CD14-positive monocyte (primary cell): ENCODE measurements at regions not wholly inside any gene's neighbourhood (a gene's known extent, or its start where the extent isn't known, plus 50 kb on each side); places are given as distances from the start of the nearest gene placed in this dataset.

Source experiments
- DNase-seq, 3 donors: peaks; one replicate each; pipeline ENCODE4 v3.0.0-alpha.2; 2011 to 2022
- H2AFZ ChIP-seq: 2 replicates; pipeline ENCODE4 v1.6.0; 2012; ENCODE audit warnings: mild to moderate bottlenecking, low read depth, low read length, inconsistent platforms; ENCODE audit not compliant: insufficient read depth, poor library complexity, severe bottlenecking
- H3K27ac ChIP-seq, 2 donors: 1 replicate in 1 of 2; 2 replicates in 1 of 2; pipeline ENCODE4 v1.5.1; 2012 to 2013; ENCODE audit warnings: low read length in 2 of 2, control low read depth in 1 of 2, inconsistent platforms in 1 of 2, low read depth in 1 of 2, mild to moderate bottlenecking in 1 of 2
- H3K27me3 ChIP-seq, 2 donors: one replicate each; pipeline versions ENCODE4 v1.6.0 to v1.6.1; 2011 to 2013; ENCODE audit warnings: low read length in 2 of 2; ENCODE audit not compliant: control insufficient read depth in 2 of 2, insufficient read depth in 2 of 2
- H3K36me3 ChIP-seq, 2 donors: replicated peaks in 1 of 2; 1 replicate in 1 of 2; 2 replicates in 1 of 2; pipeline versions ENCODE4 v1.5.1 to v1.6.1; 2012 to 2013; ENCODE audit warnings: low read length in 2 of 2, control low read depth in 1 of 2, inconsistent platforms in 1 of 2, mild to moderate bottlenecking in 1 of 2; ENCODE audit not compliant: insufficient read depth in 2 of 2, control insufficient read depth in 1 of 2
- H3K4me1 ChIP-seq, 2 donors: 1 replicate in 1 of 2; 2 replicates in 1 of 2; pipeline versions ENCODE4 v1.5.1 to v1.6.1; 2012 to 2013; ENCODE audit warnings: low read length in 2 of 2, control low read depth in 1 of 2, inconsistent platforms in 1 of 2, mild to moderate bottlenecking in 1 of 2, moderate library complexity in 1 of 2; ENCODE audit not compliant: insufficient read depth in 2 of 2, control insufficient read depth in 1 of 2
- H3K4me2 ChIP-seq: replicated peaks from 2 replicates; pipeline ENCODE3; 2012; ENCODE audit warnings: low read length, moderate library complexity, mild to moderate bottlenecking; ENCODE audit not compliant: poor library complexity, severe bottlenecking; ENCODE audit errors: extremely low read depth
- H3K4me3 ChIP-seq, 3 experiments: fragments of 200-600 bp in 1 of 3; sonication (generic) in 1 of 3; replicated peaks in 1 of 3; 1 replicate in 2 of 3; 2 replicates in 1 of 3; pipeline ENCODE4 v1.5.1; 2011 to 2013; ENCODE audit warnings: low read length in 3 of 3, mild to moderate bottlenecking in 3 of 3, control low read depth in 2 of 3, low read depth in 2 of 3, inconsistent platforms in 1 of 3, moderate library complexity in 1 of 3
- H3K79me2 ChIP-seq: 2 replicates; pipeline ENCODE4 v1.6.0; 2012; ENCODE audit warnings: mild to moderate bottlenecking, control low read depth, inconsistent platforms, low read length, moderate library complexity; ENCODE audit not compliant: insufficient read depth
- H3K9ac ChIP-seq: 2 replicates; pipeline ENCODE4 v1.6.0; 2017; ENCODE audit warnings: low read length, mild to moderate bottlenecking; ENCODE audit not compliant: insufficient read depth, poor library complexity, severe bottlenecking
- H3K9me3 ChIP-seq, 2 donors: replicated peaks in 1 of 2; 1 replicate in 1 of 2; 2 replicates in 1 of 2; pipeline versions ENCODE4 v1.5.1 to v1.6.1; 2012 to 2013; ENCODE audit warnings: low read length in 2 of 2, control low read depth in 1 of 2; ENCODE audit not compliant: control insufficient read depth in 1 of 2, insufficient read depth in 1 of 2
- H4K20me1 ChIP-seq: 2 replicates; pipeline ENCODE4 v1.6.0; 2012; ENCODE audit warnings: mild to moderate bottlenecking, low read length, control low read depth, moderate library complexity; ENCODE audit not compliant: insufficient read depth
- H3K27ac Mint-ChIP-seq, 7 donors: one replicate each; pipeline ENCODE4 v1.8.0; 2020; ENCODE audit warnings: mild to moderate bottlenecking in 7 of 7, mixed read lengths in 7 of 7, moderate library complexity in 6 of 7, inconsistent platforms in 2 of 7
- H3K27me3 Mint-ChIP-seq, 3 donors: one replicate each; pipeline ENCODE4 v1.8.0; 2021 to 2022; ENCODE audit warnings: low read depth in 3 of 3, mild to moderate bottlenecking in 3 of 3, mixed read lengths in 3 of 3, moderate library complexity in 3 of 3, inconsistent platforms in 1 of 3
- H3K36me3 Mint-ChIP-seq, 2 donors: one replicate each; pipeline ENCODE4 v1.8.0; 2020; ENCODE audit warnings: mixed read lengths in 2 of 2, inconsistent platforms in 1 of 2, mild to moderate bottlenecking in 1 of 2
- H3K4me1 Mint-ChIP-seq: one replicate; pipeline ENCODE4 v1.8.0; 2020; ENCODE audit warnings: mild to moderate bottlenecking, mixed read lengths
- H3K4me3 Mint-ChIP-seq, 2 donors: one replicate each; pipeline ENCODE4 v1.8.0; 2020; ENCODE audit warnings: mild to moderate bottlenecking in 2 of 2, mixed read lengths in 2 of 2, moderate library complexity in 1 of 2
- H3K9me3 Mint-ChIP-seq, 7 donors: one replicate each; pipeline ENCODE4 v1.8.0; 2020 to 2022; ENCODE audit warnings: mixed read lengths in 7 of 7, mild to moderate bottlenecking in 6 of 7, moderate library complexity in 6 of 7, inconsistent platforms in 2 of 7
- WGBS: methylation state at CpG from one replicate; pipeline ENCODE4 v1.1.5; 2013; ENCODE audit warnings: missing lambda C conversion rate; ENCODE audit not compliant: insufficient coverage; 5-methylcytosine and 5-hydroxymethylcytosine counted together
- intact Hi-C, 2 donors: fragments of 100-400 bp; cut with micrococcal nuclease; formaldehyde crosslinking; loops; one replicate each; pipeline versions ENCODE4 v1.15.0 to v1.15.1; 2023
- TF ChIP-seq, protein P1 (sequence below): fragments of 200-600 bp; IDR thresholded peaks from one replicate; pipeline ENCODE4 v1.8.0; 2022; ENCODE audit warnings: antibody characterized with exemption, mild to moderate bottlenecking

DNA sequence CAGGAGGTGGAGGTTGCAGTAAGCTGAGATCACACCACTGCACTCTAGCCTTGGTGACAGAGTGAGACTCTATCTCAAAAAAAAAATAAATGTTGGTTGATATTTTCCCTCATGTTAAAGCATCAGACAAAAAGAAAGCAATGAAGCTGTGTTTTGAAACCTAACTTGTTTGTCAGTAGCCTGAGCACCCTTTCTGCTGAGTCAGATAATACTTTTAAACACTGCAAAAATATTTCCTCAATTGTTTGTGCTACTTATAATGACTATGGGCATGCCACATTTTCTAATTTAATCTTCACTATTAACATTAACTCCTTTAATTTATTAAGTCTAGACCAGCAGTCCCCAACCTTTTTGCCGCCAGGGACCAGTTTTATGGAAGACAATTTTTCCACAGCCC is 236.3 kb upstream of the AGAP1 start:
- H3K4me3 Mint-ChIP-seq: no peak overlapping the region
- Histone ChIP-seq H2AFZ (no peak overlapping the region), H3K36me3 (no peaks in the 10 kb centered on the region), H3K4me2 (no peak overlapping the region), H3K9ac (no peak overlapping the region), H3K9me3 (no peaks in the 10 kb centered on the region), H3K27ac (no peak overlapping the region), H3K79me2 (no peaks in the 10 kb centered on the region), H3K27me3 (peaks cover 0 to 1% of the 10 kb centered on the region in 2 donors), H3K4me3 (no peak overlapping the region), H4K20me1 (no peaks in the 10 kb centered on the region), H3K4me1 (no peaks in the 10 kb centered on the region)
- DNase-seq: no peak
- H3K27me3 Mint-ChIP-seq: peaks cover 4 to 28% (median 9%) of the 10 kb centered on the region in 3 donors
- TF ChIP-seq, protein P1, sequence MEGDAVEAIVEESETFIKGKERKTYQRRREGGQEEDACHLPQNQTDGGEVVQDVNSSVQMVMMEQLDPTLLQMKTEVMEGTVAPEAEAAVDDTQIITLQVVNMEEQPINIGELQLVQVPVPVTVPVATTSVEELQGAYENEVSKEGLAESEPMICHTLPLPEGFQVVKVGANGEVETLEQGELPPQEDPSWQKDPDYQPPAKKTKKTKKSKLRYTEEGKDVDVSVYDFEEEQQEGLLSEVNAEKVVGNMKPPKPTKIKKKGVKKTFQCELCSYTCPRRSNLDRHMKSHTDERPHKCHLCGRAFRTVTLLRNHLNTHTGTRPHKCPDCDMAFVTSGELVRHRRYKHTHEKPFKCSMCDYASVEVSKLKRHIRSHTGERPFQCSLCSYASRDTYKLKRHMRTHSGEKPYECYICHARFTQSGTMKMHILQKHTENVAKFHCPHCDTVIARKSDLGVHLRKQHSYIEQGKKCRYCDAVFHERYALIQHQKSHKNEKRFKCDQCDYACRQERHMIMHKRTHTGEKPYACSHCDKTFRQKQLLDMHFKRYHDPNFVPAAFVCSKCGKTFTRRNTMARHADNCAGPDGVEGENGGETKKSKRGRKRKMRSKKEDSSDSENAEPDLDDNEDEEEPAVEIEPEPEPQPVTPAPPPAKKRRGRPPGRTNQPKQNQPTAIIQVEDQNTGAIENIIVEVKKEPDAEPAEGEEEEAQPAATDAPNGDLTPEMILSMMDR: no peak
- peaks cover 0 to 5% (median 0%) of the 10 kb centered on the region in 7 donors for H3K9me3 Mint-ChIP-seq
- no peaks in the 10 kb centered on the region for H3K4me1 Mint-ChIP-seq
- H3K36me3 Mint-ChIP-seq: no peaks in the 10 kb centered on the region
- peak overlapping the region in 1 of 7 donors; percentile 46 for H3K27ac Mint-ChIP-seq
- WGBS: no CpG with 5 or more reads among the region's 1 CpG
- intact Hi-C loops: no loop called here

DNA sequence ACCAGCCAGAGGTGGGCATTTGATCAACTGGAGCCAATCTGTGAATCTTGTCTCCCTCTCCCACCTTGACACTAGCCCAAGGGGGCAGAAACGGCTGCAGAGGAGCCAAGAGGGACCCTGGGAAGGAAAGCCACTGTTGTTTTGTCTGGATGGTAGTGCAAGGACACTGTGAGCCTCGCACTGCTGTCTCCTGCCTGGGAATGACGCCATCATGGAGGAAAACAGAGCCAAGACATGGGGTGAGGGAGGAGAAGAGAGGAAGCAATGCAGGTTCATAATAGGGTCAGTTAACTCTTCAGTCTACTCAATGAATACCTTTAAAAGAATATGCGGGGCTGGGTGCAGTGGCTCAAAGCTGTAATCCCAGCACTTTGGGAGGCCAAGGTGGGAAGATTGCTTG is 231.1 kb upstream of the AGAP1 start:
- Histone ChIP-seq H3K9me3 (no peaks in the 10 kb centered on the region), H3K4me2 (no peak overlapping the region), H3K9ac (no peak overlapping the region), H3K4me1 (no peaks in the 10 kb centered on the region), H3K4me3 (no peak overlapping the region), H3K27me3 (peaks cover 0 to 4% of the 10 kb centered on the region in 2 donors), H3K27ac (no peak overlapping the region), H2AFZ (no peak overlapping the region), H3K79me2 (no peaks in the 10 kb centered on the region), H4K20me1 (no peaks in the 10 kb centered on the region), H3K36me3 (no peaks in the 10 kb centered on the region)
- Mint-ChIP-seq H3K36me3 (no peaks in the 10 kb centered on the region), H3K4me1 (no peaks in the 10 kb centered on the region), H3K27me3 (peaks cover 13 to 32% (median 23%) of the 10 kb centered on the region in 3 donors), H3K27ac (no peak overlapping the region), H3K4me3 (no peak overlapping the region), H3K9me3 (peaks cover 0 to 8% (median 4%) of the 10 kb centered on the region in 7 donors)
- intact Hi-C loops: no loop called here
- TF ChIP-seq, protein P1: no peak
- WGBS: 100% methylated on average over 2 of the region's 4 CpGs
- DNase-seq: no peak
